Suprapubic skin (tissue), 3 donors: ENCODE measurements at regions not wholly inside any gene's neighbourhood (a gene's known extent, or its start where the extent isn't known, plus 50 kb on each side); places are given as distances from the start of the nearest gene placed in this dataset.

Experiments used
- CTCF ChIP-seq, 2 donors: fragments of 200-600 bp in 1 of 2; fragments of 450-650 bp in 1 of 2; sonication (generic) in 1 of 2; IDR thresholded peaks; one replicate each; pipeline ENCODE4 v1.5.1; 2016 to 2019; ENCODE audit warnings: antibody characterized with exemption in 2 of 2, mild to moderate bottlenecking in 1 of 2, moderate library complexity in 1 of 2
- EP300 ChIP-seq: sonication (generic); formaldehyde crosslinking; IDR thresholded peaks from one replicate; pipeline ENCODE4 v1.6.1; 2017; ENCODE audit warnings: antibody characterized with exemption
- POLR2A ChIP-seq, 2 donors: fragments of 450-650 bp; IDR thresholded peaks; one replicate each; pipeline ENCODE4 v1.6.1; 2017; ENCODE audit warnings: antibody characterized with exemption in 2 of 2, mild to moderate bottlenecking in 2 of 2, moderate library complexity in 2 of 2

GRCh38 chr3:104735691-104736090, 631.0 kb upstream of the ALCAM start:
- TF ChIP-seq CTCF (IDR thresholded peaks at IDR 0.05) (no peak), POLR2A (IDR thresholded peaks at IDR 0.05) (no peak), EP300 (no peak)
